GM18951 (cell line): ENCODE measurements at regions not wholly inside any gene's neighbourhood (a gene's known extent, or its start where the extent isn't known, plus 50 kb on each side); places are given as distances from the start of the nearest gene placed in this dataset.

Experiments used
- POLR2A ChIP-seq: IDR thresholded peaks from 4 replicates; pipeline ENCODE4 v1.6.1; 2011; ENCODE audit warnings: mild to moderate bottlenecking; ENCODE audit not compliant: insufficient read length, insufficient read depth; ENCODE audit errors: extremely low read depth
- in situ Hi-C: fragments of 300-500 bp; cut with MboI; formaldehyde crosslinking; loops from one replicate; pipeline ENCODE4 v1.12.0; 2022; ENCODE audit warnings: low sequenced_read_pairs, mixed read lengths, inconsistent platforms; ENCODE audit not compliant: unreplicated experiment

DNA sequence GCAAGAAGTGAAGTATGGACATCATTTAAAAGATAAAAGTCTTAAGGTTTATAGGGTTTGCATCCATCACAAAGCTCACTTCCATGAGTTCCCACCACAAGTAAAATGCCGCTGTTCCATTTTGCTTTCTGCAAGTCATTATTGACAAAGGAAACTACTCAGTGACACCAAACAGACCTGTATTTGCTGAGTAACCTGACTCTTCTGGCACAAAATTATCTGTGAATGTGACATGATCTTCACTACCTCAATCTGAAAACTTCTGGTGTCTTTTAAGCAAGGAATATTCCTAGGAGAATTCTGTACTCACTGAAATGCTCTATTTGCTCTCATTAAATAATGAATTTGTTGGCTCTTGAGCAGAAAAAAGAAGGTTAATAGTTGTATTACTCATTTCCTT lies 1077.4 kb upstream of the ADGRL4 start:
- in situ Hi-C loops: no loop called here
- TF ChIP-seq POLR2A: no peak

DNA sequence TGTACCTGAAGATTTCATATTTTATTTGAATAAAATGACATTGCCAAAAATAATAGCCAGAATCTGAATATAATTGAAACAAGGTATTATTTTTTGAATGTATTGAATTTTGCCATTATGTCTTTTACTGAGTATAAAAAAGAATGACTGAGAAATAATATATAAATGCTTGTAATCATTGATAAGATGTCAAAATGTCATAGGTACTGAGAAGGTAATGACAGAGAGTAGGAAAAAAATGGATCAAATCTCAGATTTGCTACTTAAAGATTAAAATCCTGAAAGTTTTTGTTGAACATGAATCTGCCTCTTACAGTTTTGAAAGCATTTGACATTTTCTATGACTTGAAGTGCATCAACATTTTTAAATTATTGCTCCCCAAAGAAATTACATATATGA lies 1069.9 kb upstream of the ADGRL4 start:
- in situ Hi-C loops: no loop called here
- TF ChIP-seq POLR2A: no peak

DNA sequence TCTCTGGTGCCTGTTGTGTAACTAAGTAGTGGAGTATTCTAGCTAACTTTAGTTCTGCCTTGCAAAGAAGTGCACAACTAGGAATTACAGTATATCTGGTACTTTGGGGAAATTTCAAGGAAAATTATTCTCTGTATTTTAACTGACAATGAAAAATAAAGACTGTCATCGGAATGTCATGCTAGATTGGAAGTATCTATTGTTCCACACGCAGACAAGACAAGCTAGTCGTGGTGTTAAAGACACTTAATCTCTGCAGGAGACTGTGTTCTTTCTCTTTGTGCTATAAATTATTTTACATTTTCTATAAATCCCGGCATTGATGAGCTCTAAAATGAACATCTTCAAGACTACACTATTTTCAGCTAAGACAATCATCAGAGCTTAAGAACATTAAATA lies 1068.8 kb upstream of the ADGRL4 start:
- in situ Hi-C loops: no loop called here
- no peak for TF ChIP-seq POLR2A

DNA sequence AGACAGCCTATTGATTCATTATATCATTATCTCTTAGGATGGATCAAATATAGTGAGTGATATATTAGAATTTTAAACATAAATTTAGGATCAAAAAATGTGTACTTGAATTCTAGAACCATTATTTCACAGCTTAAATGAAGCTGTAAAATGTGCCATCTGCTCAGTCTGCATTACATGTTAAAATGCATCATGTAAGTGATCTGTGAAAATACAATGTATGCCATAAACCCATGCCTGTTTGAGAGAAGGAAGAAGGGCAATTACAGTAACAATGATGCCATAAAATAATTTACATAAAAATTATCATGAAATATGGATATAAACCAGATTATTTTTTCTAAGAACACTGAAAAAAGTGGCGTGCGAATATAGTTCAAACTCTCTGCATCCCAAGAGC lies 1066.0 kb upstream of the ADGRL4 start:
- in situ Hi-C loops: no loop called here

DNA sequence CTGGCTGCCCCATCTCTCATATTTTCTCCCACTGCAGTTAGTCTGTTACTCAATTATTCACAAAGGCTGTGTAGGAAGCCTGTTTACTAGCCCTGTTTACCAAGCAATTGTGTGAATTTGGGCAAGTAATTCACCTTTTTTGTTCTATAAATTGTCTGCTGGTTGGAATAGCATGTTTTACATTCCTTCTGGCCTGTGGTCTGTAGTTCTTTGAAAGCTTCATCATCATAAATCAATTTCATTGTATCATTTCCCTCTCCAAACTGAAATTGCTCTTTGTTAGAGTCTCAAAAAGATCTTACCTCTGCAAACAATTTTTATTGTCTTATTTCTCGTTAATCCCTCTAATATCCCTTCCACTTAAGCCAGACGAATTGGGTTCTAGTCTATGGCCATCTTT lies 1059.5 kb upstream of the ADGRL4 start:
- no peak for TF ChIP-seq POLR2A
- in situ Hi-C loops: no loop called here

More for the DNA sequence above, 1066.0 kb upstream of the ADGRL4 start:
- TF ChIP-seq POLR2A: no peak

DNA sequence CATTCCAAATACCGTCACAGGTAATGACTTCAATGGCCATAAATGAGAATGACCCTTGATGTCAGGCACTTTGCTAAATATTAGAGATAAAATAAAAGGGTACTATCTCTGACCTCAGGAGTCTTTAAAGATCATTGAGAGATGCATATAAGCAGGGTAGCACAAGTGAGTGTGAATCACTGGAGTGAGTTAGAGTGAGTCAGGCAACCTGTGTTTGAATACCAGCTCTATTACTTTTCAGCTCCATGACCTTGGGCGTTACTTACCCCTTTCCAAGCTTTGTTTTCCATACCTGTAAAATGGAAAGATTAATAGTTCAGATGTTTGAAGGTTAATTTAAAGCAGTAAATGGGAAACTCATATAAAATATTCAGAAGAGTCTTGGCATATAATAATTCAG lies 1058.0 kb upstream of the ADGRL4 start:
- no peak for TF ChIP-seq POLR2A
- in situ Hi-C loops: no loop called here

DNA sequence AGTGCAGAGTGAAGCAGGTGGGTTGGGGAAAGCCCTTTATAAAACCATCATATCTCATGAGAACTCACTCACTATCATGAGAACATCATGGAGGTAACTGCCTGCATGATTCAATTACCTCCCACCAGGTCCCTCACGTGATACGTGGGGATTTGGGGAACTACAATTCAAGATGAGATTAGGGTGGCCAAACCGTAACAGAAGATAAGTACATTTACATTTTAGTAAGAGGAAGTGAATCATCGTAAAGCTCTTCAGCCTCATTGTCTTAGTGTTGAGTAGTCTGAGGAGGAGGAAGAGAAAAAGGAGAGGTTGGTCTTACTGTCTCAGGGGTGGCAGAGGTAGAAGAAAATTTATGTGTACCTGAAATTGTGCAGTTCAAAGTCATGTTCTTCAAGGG lies 1053.4 kb upstream of the ADGRL4 start:
- in situ Hi-C loops: no loop called here

DNA sequence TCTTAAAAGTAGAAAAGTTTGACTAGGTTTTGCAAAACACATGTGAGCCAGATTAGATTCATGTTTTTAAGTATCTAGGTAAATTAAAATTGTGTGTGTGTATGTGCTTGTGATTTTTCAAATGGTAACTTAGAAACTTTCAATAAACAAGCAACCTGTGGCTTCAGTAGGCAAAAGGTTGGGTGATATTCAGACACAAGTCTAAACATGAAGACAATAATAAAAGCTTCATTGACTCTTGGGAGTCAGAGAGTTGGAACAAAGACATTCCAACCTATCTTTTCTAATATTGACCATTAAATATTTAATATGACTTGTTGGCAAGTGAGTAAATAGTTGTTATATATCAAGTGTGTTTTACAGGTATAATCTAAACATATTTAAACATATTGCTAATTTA lies 1049.6 kb upstream of the ADGRL4 start:
- in situ Hi-C loops: no loop called here
- no peak for TF ChIP-seq POLR2A

More for the DNA sequence above, 1053.4 kb upstream of the ADGRL4 start:
- TF ChIP-seq POLR2A: no peak

DNA sequence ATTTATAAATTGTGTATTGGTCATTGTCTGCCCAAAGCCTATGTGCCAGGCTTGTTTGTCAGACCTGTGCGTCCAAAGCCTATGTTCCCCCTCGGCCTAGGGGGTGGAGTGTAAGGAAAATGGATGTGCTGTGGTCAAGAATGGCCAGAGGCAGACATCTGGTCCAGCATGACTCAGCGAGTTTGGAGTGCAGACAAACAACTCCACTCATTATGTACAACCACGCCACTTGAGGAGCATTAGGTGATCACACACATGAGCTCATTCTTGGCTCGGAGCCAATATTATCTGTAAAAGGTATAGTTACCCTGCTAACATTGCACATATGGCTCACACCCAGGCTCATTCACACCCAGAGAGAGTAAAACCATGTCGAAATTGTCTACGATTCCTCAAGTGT lies 1047.6 kb upstream of the ADGRL4 start:
- TF ChIP-seq POLR2A: no peak
- in situ Hi-C loops: no loop called here

DNA sequence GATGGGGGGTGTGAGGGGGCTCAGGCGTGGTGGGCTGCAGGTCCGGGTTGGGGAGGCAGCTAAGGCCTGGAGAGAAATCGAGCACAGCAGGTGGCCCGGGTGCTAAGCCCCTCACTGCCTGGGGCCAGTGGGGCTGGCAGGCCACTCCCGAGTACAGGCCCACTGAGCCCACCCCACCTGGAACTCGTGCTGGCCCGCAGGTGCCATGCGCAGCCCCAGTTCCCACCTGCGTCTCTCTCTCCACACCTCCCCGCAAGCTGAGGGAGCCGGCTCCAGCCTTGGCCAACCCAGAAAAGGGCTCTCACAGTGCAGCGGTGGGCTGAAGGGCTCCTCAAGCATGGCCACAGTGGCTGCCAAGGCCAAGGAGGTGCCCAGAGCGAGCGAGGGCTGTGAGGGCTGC lies 1047.1 kb upstream of the ADGRL4 start:
- TF ChIP-seq POLR2A: no peak
- in situ Hi-C loops: no loop called here

DNA sequence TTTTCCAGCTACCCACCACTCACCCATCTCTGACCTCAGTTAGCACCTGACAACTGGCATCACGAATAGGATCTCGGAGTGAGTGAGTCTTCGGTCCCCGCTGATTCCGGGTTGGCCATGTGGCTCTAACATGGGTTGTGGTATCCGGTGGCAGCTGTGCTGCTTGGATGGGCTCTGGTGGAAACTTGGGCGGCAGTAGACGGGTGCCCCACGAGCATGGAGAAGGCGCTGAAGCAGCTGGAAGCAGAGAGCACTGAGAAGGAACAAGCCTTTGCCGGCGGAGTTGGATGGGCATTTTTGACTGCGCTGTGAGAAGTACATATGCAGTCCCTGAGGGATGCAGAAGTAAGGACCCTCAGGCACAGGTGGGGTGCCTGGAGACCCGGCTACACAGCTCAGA lies 1044.0 kb upstream of the ADGRL4 start:
- TF ChIP-seq POLR2A: no peak
- in situ Hi-C loops: no loop called here

DNA sequence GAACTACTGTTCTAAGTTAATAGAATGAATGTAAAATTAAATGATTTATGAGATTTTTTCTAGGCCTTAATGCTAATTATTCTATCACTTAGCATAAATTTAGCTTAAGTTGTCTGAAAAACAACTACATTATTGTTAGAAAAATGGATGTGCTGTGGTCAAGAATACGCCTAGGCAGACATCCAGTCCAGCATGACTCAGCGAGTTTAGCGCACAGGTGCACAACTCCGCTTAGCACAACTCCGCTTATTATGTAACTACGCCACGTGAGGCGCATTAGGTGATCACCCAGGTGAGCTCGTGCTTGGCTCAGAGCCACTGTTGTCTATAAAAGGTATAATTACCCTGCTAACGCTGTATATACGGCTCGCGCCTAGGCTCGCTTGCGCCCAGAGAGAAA lies 1043.6 kb upstream of the ADGRL4 start:
- no peak for TF ChIP-seq POLR2A
- in situ Hi-C loops: no loop called here

DNA sequence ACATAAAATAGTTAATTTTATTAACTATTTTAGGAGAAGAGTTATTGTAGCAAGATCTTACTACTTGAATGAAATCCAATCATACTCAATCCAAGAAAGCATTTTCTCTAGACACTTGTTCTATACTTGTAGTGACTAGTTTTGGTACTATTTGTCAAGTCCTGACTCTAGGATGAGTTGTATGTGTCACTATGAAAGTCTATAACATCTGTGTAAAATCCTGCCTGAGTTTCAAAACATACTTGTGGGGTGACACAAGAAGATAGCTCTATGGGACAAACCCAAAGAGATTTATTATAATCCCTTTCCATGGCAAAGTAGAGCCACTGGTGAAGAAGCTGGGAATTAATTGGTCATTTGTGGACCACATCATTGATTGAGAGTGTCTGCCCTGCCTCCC lies 1042.2 kb upstream of the ADGRL4 start:
- in situ Hi-C loops: no loop called here
- no peak for TF ChIP-seq POLR2A

DNA sequence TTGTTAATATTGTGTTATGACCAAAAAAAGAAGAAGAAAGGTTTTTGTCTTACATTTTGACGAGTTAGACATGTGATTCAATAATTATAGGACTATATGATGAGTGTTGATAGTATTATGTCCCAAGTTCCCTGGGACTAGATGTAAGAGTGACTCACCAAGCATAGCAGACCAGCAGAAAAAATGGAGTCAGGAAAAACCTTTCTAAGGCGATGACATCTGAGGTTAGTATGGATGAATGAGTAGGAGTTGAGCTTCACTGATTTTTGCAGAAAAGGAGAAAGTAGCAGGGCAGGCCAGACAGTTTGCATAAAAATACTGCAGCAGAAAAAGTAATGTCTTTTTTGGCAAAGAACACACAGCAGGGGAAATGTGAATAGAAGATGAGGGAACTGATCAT lies 1041.3 kb upstream of the ADGRL4 start:
- in situ Hi-C loops: no loop called here
- TF ChIP-seq POLR2A: no peak

DNA sequence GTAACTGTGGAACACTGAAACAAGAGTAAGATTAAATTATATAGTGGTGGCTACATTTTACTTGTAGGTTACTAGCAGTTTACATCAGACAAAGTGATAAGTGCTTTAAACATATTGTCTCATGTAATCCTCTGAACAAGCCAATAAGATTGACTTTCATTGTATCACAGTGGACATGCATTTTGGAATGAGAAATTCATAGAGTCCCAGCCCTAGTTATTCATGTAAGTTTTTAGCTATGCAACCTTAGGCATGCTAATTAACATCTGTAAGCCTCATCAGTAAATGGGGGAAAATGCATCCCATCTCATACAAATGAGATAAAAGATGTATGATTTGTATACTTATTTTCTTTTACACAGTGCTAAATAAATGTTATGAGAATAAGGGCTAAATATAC lies 1038.1 kb upstream of the ADGRL4 start:
- no peak for TF ChIP-seq POLR2A
- in situ Hi-C loops: no loop called here
